GM23338 (cell line): ENCODE measurements at regions not wholly inside any gene's neighbourhood (a gene's known extent, or its start where the extent isn't known, plus 50 kb on each side); places are given as distances from the start of the nearest gene placed in this dataset.

Experiments used
- TF ChIP-seq, protein P1 (sequence below), 2 experiments: fragments of 200-600 bp in 1 of 2; sonication (generic) in 1 of 2; conservative IDR thresholded peaks; 2 replicates each; pipeline versions ENCODE4 v1.5.1 to v1.6.1; 2016 to 2017; ENCODE audit warnings: antibody characterized with exemption in 2 of 2, low read depth in 2 of 2, mild to moderate bottlenecking in 2 of 2, moderate library complexity in 1 of 2
- TF ChIP-seq, protein P2 (sequence below): IDR thresholded peaks from one replicate; pipeline ENCODE4 v1.6.1; 2018; ENCODE audit warnings: antibody characterized with exemption; ENCODE audit not compliant: unreplicated experiment

- TF ChIP-seq, protein P1, sequence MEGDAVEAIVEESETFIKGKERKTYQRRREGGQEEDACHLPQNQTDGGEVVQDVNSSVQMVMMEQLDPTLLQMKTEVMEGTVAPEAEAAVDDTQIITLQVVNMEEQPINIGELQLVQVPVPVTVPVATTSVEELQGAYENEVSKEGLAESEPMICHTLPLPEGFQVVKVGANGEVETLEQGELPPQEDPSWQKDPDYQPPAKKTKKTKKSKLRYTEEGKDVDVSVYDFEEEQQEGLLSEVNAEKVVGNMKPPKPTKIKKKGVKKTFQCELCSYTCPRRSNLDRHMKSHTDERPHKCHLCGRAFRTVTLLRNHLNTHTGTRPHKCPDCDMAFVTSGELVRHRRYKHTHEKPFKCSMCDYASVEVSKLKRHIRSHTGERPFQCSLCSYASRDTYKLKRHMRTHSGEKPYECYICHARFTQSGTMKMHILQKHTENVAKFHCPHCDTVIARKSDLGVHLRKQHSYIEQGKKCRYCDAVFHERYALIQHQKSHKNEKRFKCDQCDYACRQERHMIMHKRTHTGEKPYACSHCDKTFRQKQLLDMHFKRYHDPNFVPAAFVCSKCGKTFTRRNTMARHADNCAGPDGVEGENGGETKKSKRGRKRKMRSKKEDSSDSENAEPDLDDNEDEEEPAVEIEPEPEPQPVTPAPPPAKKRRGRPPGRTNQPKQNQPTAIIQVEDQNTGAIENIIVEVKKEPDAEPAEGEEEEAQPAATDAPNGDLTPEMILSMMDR (conservative IDR thresholded peaks at IDR 0.05; ENCODE audit: low read depth in 2 of 2): no peak
- TF ChIP-seq, protein P2, sequence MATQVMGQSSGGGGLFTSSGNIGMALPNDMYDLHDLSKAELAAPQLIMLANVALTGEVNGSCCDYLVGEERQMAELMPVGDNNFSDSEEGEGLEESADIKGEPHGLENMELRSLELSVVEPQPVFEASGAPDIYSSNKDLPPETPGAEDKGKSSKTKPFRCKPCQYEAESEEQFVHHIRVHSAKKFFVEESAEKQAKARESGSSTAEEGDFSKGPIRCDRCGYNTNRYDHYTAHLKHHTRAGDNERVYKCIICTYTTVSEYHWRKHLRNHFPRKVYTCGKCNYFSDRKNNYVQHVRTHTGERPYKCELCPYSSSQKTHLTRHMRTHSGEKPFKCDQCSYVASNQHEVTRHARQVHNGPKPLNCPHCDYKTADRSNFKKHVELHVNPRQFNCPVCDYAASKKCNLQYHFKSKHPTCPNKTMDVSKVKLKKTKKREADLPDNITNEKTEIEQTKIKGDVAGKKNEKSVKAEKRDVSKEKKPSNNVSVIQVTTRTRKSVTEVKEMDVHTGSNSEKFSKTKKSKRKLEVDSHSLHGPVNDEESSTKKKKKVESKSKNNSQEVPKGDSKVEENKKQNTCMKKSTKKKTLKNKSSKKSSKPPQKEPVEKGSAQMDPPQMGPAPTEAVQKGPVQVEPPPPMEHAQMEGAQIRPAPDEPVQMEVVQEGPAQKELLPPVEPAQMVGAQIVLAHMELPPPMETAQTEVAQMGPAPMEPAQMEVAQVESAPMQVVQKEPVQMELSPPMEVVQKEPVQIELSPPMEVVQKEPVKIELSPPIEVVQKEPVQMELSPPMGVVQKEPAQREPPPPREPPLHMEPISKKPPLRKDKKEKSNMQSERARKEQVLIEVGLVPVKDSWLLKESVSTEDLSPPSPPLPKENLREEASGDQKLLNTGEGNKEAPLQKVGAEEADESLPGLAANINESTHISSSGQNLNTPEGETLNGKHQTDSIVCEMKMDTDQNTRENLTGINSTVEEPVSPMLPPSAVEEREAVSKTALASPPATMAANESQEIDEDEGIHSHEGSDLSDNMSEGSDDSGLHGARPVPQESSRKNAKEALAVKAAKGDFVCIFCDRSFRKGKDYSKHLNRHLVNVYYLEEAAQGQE: no peak
These were observed 66.4 kb downstream of the KLF12 start for GRCh38 chr13:74067818-74068217.
